ENCODE measurements at regions not wholly inside any gene's neighbourhood (a gene's known extent, or its start where the extent isn't known, plus 50 kb on each side); places are given as distances from the start of the nearest gene placed in this dataset.

GRCh38 chr11:131223198-131223991, 147.0 kb upstream of the NTM start:
- TF ChIP-seq CTCF (conservative IDR thresholded peaks at IDR 0.05; ENCODE audit: low read length): no peak
- TF ChIP-seq EZH2phosphoT487 (IDR thresholded peaks at IDR 0.05; ENCODE audit: borderline replicate concordance, low read depth, low read length): no peak
